ENCODE measurements at regions not wholly inside any gene's neighbourhood (a gene's known extent, or its start where the extent isn't known, plus 50 kb on each side); places are given as distances from the start of the nearest gene placed in this dataset.
"Not testable (repeated sequence)": the region's sequence is repeated elsewhere in the genome, so short reads cannot be mapped to it uniquely, and the experiment has no call there.

GRCh38 chr21:28693476-28693875, 299.2 kb downstream of the LTN1 start:
- TF ChIP-seq, protein P1, sequence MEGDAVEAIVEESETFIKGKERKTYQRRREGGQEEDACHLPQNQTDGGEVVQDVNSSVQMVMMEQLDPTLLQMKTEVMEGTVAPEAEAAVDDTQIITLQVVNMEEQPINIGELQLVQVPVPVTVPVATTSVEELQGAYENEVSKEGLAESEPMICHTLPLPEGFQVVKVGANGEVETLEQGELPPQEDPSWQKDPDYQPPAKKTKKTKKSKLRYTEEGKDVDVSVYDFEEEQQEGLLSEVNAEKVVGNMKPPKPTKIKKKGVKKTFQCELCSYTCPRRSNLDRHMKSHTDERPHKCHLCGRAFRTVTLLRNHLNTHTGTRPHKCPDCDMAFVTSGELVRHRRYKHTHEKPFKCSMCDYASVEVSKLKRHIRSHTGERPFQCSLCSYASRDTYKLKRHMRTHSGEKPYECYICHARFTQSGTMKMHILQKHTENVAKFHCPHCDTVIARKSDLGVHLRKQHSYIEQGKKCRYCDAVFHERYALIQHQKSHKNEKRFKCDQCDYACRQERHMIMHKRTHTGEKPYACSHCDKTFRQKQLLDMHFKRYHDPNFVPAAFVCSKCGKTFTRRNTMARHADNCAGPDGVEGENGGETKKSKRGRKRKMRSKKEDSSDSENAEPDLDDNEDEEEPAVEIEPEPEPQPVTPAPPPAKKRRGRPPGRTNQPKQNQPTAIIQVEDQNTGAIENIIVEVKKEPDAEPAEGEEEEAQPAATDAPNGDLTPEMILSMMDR (IDR thresholded peaks at IDR 0.05; ENCODE audit: low read depth, low read length): no peak
- H3K4me3 ChIP-seq (ENCODE audit: low read depth, low read length): no peak overlapping the region
- DNase-seq (ENCODE audit: low read depth, low spot score): no peak
- H3K27ac ChIP-seq (ENCODE audit: low read depth, low read length): no peak overlapping the region
- POLR2A ChIA-PET: no interaction called here
- H3K9me3 ChIP-seq (ENCODE audit: control insufficient read depth, insufficient read depth, low read length): no peaks in the 10 kb centered on the region
- H3K27me3 ChIP-seq (ENCODE audit: control insufficient read depth, insufficient read depth, low read length): no peaks in the 10 kb centered on the region
- CTCF ChIA-PET: no interaction called here

DNA sequence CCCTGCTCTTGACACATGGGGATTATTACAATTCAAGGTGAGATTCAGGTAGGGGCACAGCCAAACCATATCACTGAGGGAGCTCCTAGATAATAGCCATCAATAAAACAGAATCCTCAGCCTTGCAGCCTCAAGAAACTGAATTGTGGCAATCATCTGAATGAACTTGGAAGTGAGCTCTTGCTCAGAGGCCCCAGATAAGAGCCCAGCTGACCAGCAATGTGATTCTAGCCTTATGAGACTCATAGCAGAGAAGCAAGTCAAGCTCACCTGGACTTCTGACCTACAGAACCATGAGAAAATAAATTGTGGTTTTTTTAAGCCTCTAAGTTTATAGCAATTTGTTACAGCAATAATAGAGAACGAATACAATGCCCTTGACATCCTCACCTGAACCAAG, 302.5 kb downstream of the LTN1 start:
- no peak for DNase-seq (ENCODE audit: low read depth, low spot score)
- H3K9me3 ChIP-seq (ENCODE audit: control insufficient read depth, insufficient read depth, low read length): no peaks in the 10 kb centered on the region
- POLR2A ChIA-PET: no interaction called here
- H3K27ac ChIP-seq (ENCODE audit: low read depth, low read length): no peak overlapping the region
- H3K4me3 ChIP-seq (ENCODE audit: low read depth, low read length): no peak overlapping the region
- TF ChIP-seq, protein P1 (IDR thresholded peaks at IDR 0.05; ENCODE audit: low read depth, low read length): no peak
- CTCF ChIA-PET: interaction anchor here (0.5 kb wide), 1 partner anchor 18 kb away, joined by 3 read pairs; no protein-coding TSS in a partner anchor
- H3K27me3 ChIP-seq (ENCODE audit: control insufficient read depth, insufficient read depth, low read length): no peaks in the 10 kb centered on the region

DNA sequence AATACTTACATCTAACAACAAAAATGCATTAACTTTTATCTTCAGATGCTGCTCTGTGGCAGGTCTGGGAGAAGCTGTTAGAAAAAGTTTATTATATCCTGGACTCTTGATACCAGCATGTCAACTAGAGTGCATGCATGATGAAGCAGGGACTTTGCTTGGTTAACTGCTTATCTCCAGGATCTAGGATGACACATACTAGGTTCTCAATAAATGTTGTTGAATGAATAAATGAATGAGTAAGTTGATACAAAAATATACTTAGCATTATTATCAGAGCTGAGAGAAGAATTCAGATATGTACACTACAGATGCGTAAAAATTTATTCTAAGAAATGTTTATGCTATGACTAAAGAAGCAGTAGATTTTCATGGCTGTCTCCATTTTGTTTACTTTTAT, 304.3 kb downstream of the LTN1 start:
- TF ChIP-seq, protein P1 (IDR thresholded peaks at IDR 0.05; ENCODE audit: low read depth, low read length): no peak
- no peak overlapping the region for H3K27ac ChIP-seq (ENCODE audit: low read depth, low read length)
- H3K9me3 ChIP-seq (ENCODE audit: control insufficient read depth, insufficient read depth, low read length): no peaks in the 10 kb centered on the region
- POLR2A ChIA-PET: no interaction called here
- H3K4me3 ChIP-seq (ENCODE audit: low read depth, low read length): no peak overlapping the region
- CTCF ChIA-PET: no interaction called here
- DNase-seq (ENCODE audit: low read depth, low spot score): no peak
- no peaks in the 10 kb centered on the region for H3K27me3 ChIP-seq (ENCODE audit: control insufficient read depth, insufficient read depth, low read length)

- TF ChIP-seq, protein P1 (IDR thresholded peaks at IDR 0.05; ENCODE audit: low read depth, low read length): no peak
- no peak for DNase-seq (ENCODE audit: low read depth, low spot score)
- Histone ChIP-seq H3K9me3 (ENCODE audit: control insufficient read depth, insufficient read depth, low read length) (no peaks in the 10 kb centered on the region), H3K27ac (ENCODE audit: low read depth, low read length) (no peak overlapping the region), H3K27me3 (ENCODE audit: control insufficient read depth, insufficient read depth, low read length) (no peaks in the 10 kb centered on the region), H3K4me3 (ENCODE audit: low read depth, low read length) (no peak overlapping the region)
- POLR2A ChIA-PET: no interaction called here
- CTCF ChIA-PET: no interaction called here
These were observed 305.1 kb downstream of the LTN1 start for GRCh38 chr21:28687586-28687985.

DNA sequence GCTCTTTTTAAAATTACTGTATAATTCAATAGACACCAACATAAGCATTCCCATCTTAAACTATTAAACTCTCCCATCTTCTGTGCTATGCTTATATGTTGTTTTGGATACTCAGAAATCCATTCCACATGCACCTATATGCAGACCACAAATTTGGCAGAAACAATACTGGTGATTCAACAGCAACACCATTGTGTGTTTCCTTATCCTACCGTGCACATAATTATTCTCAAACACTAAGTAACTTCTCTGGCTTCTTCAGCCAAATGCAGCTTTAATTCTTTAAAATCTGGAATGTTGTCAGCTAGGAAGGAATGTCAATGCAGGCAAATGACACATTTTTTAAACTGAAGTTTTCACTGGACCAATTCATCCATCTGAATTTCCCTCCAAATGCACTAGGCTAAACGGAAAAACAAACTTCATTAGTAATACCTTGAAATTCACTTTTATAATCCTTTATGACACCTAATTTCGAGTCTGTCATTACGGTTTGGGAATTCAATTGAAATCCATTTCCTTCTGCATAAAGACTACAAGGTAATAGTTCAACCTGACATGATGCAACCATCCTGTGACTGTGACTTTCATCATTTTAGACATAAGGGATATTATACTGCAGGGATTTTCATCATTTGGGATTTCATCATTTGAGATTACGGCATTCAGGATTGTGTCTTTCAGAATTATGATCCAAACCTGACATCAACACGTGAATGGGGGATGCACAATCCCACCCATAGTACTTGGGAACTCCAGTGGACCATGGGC, 308.5 kb downstream of the LTN1 start:
- Histone ChIP-seq H3K27ac (ENCODE audit: low read depth, low read length) (no peak overlapping the region), H3K27me3 (ENCODE audit: control insufficient read depth, insufficient read depth, low read length) (no peaks in the 10 kb centered on the region), H3K9me3 (ENCODE audit: control insufficient read depth, insufficient read depth, low read length) (no peaks in the 10 kb centered on the region), H3K4me3 (ENCODE audit: low read depth, low read length) (no peak overlapping the region)
- POLR2A ChIA-PET: no interaction called here
- DNase-seq (ENCODE audit: low read depth, low spot score): no peak
- CTCF ChIA-PET: no interaction called here
- TF ChIP-seq, protein P1 (IDR thresholded peaks at IDR 0.05; ENCODE audit: low read depth, low read length): no peak

DNA sequence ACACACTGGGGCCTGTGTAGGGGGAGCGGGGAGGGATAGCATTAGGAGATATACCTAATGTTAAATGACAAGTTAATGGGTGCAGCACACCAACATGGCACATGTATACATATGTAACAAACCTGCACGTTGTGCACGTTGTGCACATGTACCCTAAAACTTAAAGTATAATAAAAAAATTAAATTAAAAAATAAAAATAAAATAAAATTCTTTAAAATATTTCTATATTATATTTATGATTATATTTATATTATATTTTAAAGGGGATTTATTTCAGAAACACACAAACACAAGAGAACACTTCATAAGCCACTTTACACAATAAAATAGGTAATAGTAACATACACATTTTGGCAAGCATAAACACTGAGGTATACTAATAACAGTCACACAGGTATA, 309.8 kb downstream of the LTN1 start:
- POLR2A ChIA-PET; H3K27me3 ChIP-seq (ENCODE audit: control insufficient read depth, insufficient read depth, low read length); DNase-seq (ENCODE audit: low read depth, low spot score); CTCF ChIA-PET; H3K9me3 ChIP-seq (ENCODE audit: control insufficient read depth, insufficient read depth, low read length); H3K27ac ChIP-seq (ENCODE audit: low read depth, low read length); H3K4me3 ChIP-seq (ENCODE audit: low read depth, low read length): not testable (repeated sequence)

DNA sequence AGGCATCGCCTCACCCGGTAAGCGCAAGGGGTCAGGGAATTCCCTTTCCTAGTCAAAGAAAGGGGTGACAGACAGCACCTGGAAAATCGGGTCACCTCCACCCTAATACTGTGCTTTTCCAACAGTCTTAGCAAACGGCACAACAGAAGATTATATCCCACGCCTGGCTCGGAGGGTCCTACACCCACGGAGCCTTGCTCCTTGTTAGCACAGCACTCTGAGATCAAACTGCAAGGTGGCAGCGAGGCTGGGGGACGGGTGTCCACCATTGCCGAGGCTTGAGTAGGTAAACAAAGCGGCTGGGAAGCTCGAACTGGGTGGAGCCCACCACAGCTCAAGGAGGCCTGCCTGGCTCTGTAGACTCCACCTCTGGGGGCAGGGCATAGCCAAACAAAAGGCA, 315.6 kb downstream of the LTN1 start:
- H3K27ac ChIP-seq (ENCODE audit: low read depth, low read length); H3K27me3 ChIP-seq (ENCODE audit: control insufficient read depth, insufficient read depth, low read length); H3K4me3 ChIP-seq (ENCODE audit: low read depth, low read length); H3K9me3 ChIP-seq (ENCODE audit: control insufficient read depth, insufficient read depth, low read length); POLR2A ChIA-PET; DNase-seq (ENCODE audit: low read depth, low spot score); CTCF ChIA-PET: not testable (repeated sequence)
